Fibroblast of upper back skin (primary cell): ENCODE measurements at regions not wholly inside any gene's neighbourhood (a gene's known extent, or its start where the extent isn't known, plus 50 kb on each side); places are given as distances from the start of the nearest gene placed in this dataset.

Experiments
- DNase-seq: peaks from one replicate; pipeline ENCODE4 v3.0.0-alpha.2; 2013

GRCh38 chr7:68266004-68266579, 1269.5 kb downstream of the TYW1 start:
- DNase-seq = no peak

- no peak for DNase-seq
Observed at GRCh38 chr7:68267486-68267885, 1270.9 kb downstream of the TYW1 start.

- DNase-seq = peak; percentile 94
Observed at GRCh38 chr7:68269405-68269804, 1272.8 kb downstream of the TYW1 start.

GRCh38 chr7:68272507-68272906, 1275.9 kb downstream of the TYW1 start:
- no peak for DNase-seq

GRCh38 chr7:68276725-68277124, 1280.1 kb downstream of the TYW1 start:
- no peak for DNase-seq

GRCh38 chr7:68279827-68280400, 1283.3 kb downstream of the TYW1 start:
- DNase-seq = no peak

GRCh38 chr7:68280931-68281330, 1284.3 kb downstream of the TYW1 start:
- DNase-seq = no peak

GRCh38 chr7:68288144-68288593, 1291.5 kb downstream of the TYW1 start:
- peak; percentile 4 for DNase-seq

- no peak for DNase-seq
Observed at GRCh38 chr7:68291710-68292109, 1295.1 kb downstream of the TYW1 start.

- no peak for DNase-seq
Observed at GRCh38 chr7:68295386-68295785, 1298.8 kb downstream of the TYW1 start.

- no peak for DNase-seq
Observed at GRCh38 chr7:68304536-68304935, 1293.7 kb upstream of the AUTS2 start.

- DNase-seq = no peak
Observed at GRCh38 chr7:68306692-68307107, 1291.6 kb upstream of the AUTS2 start.

- DNase-seq = no peak
Observed at GRCh38 chr7:68309271-68309670, 1289.0 kb upstream of the AUTS2 start.

- DNase-seq = peak; percentile 60
Observed at GRCh38 chr7:68309806-68310205, 1288.5 kb upstream of the AUTS2 start.

- no peak for DNase-seq
Observed at GRCh38 chr7:68311958-68312357, 1286.3 kb upstream of the AUTS2 start.

- DNase-seq = no peak
Observed at GRCh38 chr7:68313806-68314205, 1284.5 kb upstream of the AUTS2 start.

- no peak for DNase-seq
Observed at GRCh38 chr7:68314208-68314607, 1284.1 kb upstream of the AUTS2 start.

- DNase-seq = no peak
Observed at GRCh38 chr7:68317476-68317875, 1280.8 kb upstream of the AUTS2 start.

- DNase-seq = no peak
Observed at GRCh38 chr7:68319061-68319460, 1279.2 kb upstream of the AUTS2 start.

GRCh38 chr7:68321076-68321639, 1277.1 kb upstream of the AUTS2 start:
- peak; percentile 32 for DNase-seq

GRCh38 chr7:68321776-68322496, 1276.3 kb upstream of the AUTS2 start:
- peak; percentile 9 for DNase-seq

GRCh38 chr7:68324621-68325020, 1273.7 kb upstream of the AUTS2 start:
- DNase-seq = no peak

GRCh38 chr7:68334216-68334615, 1264.1 kb upstream of the AUTS2 start:
- DNase-seq = no peak
